ENCODE measurements at regions not wholly inside any gene's neighbourhood (a gene's known extent, or its start where the extent isn't known, plus 50 kb on each side); places are given as distances from the start of the nearest gene placed in this dataset.

- no peak for DNase-seq (ENCODE audit: low spot score)
- Mint-ChIP-seq H3K27ac (no peak overlapping the region), H3K4me1 (ENCODE audit: low read depth) (no peaks in the 10 kb centered on the region), H3K9me3 (peaks cover 2% of the 10 kb centered on the region), H3K27me3 (ENCODE audit: insufficient read depth) (no peaks in the 10 kb centered on the region), H3K36me3 (ENCODE audit: low read depth) (no peaks in the 10 kb centered on the region), H3K4me3 (no peak overlapping the region)
- intact Hi-C loops (cut with micrococcal nuclease), result no loop called here
Measured at GRCh38 chr18:66682855-66683322, 79.0 kb upstream of the CDH19 start.

DNA sequence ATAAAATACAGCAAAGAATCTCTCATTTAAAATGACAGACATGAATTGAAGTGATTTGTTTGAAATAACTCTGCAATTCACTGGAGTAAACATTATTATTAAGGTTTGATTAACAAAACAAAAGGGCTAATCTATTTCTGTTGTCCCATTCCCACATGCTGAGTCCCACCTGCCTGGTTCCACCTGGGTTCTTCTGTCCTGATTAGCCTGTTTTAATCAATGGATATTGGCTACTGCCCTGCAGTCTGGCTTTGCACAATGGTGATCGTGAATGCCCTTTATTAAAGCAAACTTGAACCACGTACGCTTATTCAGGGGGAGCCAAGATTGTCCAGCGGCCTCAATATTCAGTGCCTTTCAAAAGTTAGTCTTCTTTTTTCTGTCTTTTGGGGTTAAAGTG is 72.8 kb upstream of the CDH19 start:
- no peak overlapping the region for H3K27ac Mint-ChIP-seq
- no peak overlapping the region for H3K4me3 Mint-ChIP-seq
- H3K36me3 Mint-ChIP-seq (ENCODE audit: low read depth), result no peaks in the 10 kb centered on the region
- no peak for DNase-seq (ENCODE audit: low spot score)
- H3K9me3 Mint-ChIP-seq, result peaks cover 6% of the 10 kb centered on the region
- H3K4me1 Mint-ChIP-seq (ENCODE audit: low read depth), result no peaks in the 10 kb centered on the region
- intact Hi-C loops (cut with micrococcal nuclease), result no loop called here
- H3K27me3 Mint-ChIP-seq (ENCODE audit: insufficient read depth), result no peaks in the 10 kb centered on the region

- H3K27ac Mint-ChIP-seq, result no peak overlapping the region
- no peaks in the 10 kb centered on the region for H3K27me3 Mint-ChIP-seq (ENCODE audit: insufficient read depth)
- no peaks in the 10 kb centered on the region for H3K36me3 Mint-ChIP-seq (ENCODE audit: low read depth)
- H3K4me1 Mint-ChIP-seq (ENCODE audit: low read depth), result no peaks in the 10 kb centered on the region
- H3K4me3 Mint-ChIP-seq, result no peak overlapping the region
- H3K9me3 Mint-ChIP-seq, result peaks cover 6% of the 10 kb centered on the region
- no peak for DNase-seq (ENCODE audit: low spot score)
- intact Hi-C loops (cut with micrococcal nuclease), result no loop called here
Measured at GRCh38 chr18:66674286-66674685, 70.4 kb upstream of the CDH19 start.

GRCh38 chr18:66668706-66669105 is 64.8 kb upstream of the CDH19 start:
- no peaks in the 10 kb centered on the region for H3K9me3 Mint-ChIP-seq
- no peak overlapping the region for H3K4me3 Mint-ChIP-seq
- DNase-seq (ENCODE audit: low spot score), result no peak
- no peaks in the 10 kb centered on the region for H3K27me3 Mint-ChIP-seq (ENCODE audit: insufficient read depth)
- H3K4me1 Mint-ChIP-seq (ENCODE audit: low read depth), result no peaks in the 10 kb centered on the region
- no peaks in the 10 kb centered on the region for H3K36me3 Mint-ChIP-seq (ENCODE audit: low read depth)
- intact Hi-C loops (cut with micrococcal nuclease), result no loop called here
- no peak overlapping the region for H3K27ac Mint-ChIP-seq

- intact Hi-C loops (cut with micrococcal nuclease), result no loop called here
Measured at GRCh38 chr18:66662632-66663031, 58.7 kb upstream of the CDH19 start.

GRCh38 chr18:66655407-66655806 is 51.5 kb upstream of the CDH19 start:
- intact Hi-C loops (cut with micrococcal nuclease), result no loop called here
- no peak for DNase-seq (ENCODE audit: low spot score)
- Mint-ChIP-seq H3K27ac (no peak overlapping the region), H3K36me3 (ENCODE audit: low read depth) (no peaks in the 10 kb centered on the region), H3K9me3 (no peaks in the 10 kb centered on the region), H3K4me1 (ENCODE audit: low read depth) (no peaks in the 10 kb centered on the region), H3K27me3 (ENCODE audit: insufficient read depth) (no peaks in the 10 kb centered on the region), H3K4me3 (no peak overlapping the region)

More at GRCh38 chr18:66662632-66663031, 58.7 kb upstream of the CDH19 start:
- Mint-ChIP-seq H3K4me1 (ENCODE audit: low read depth) (no peaks in the 10 kb centered on the region), H3K36me3 (ENCODE audit: low read depth) (no peaks in the 10 kb centered on the region), H3K4me3 (no peak overlapping the region), H3K27me3 (ENCODE audit: insufficient read depth) (no peaks in the 10 kb centered on the region), H3K27ac (no peak overlapping the region), H3K9me3 (no peaks in the 10 kb centered on the region)
- no peak for DNase-seq (ENCODE audit: low spot score)

Measured in activated T-helper 1 cell treated with anti-CD3 and anti-CD28 coated beads, Interleukin-12 subunit alpha, Interleukin-12 subunit beta, Interleukin-2, Interleukin-4 antibody, amounts not matched to agents 30 ng/mL and 10 ng/mL and 1 ng/mL, durations not matched to agents 14 hours and 24 hours and 36 hours (primary cell).